K562 (cell line): ENCODE measurements at regions not wholly inside any gene's neighbourhood (a gene's known extent, or its start where the extent isn't known, plus 50 kb on each side); places are given as distances from the start of the nearest gene placed in this dataset.

Experiments
- ATAC-seq: fragments of 200-7000 bp; cut with Tn5 transposase; 3 replicates; pipeline ENCODE4 v1.9.1; 2020; ENCODE audit warnings: moderate library complexity
- BruUV-seq: library from RNA; stranded (reverse); fragments of 400-500 nt; replicated peaks from 2 replicates; lab custom pipeline; 2021; lab: Mats Ljungman, UMichigan
- CTCF ChIA-PET: fragments of 300-600 bp; formaldehyde crosslinking; extraction: SDS; loops from one replicate; lab custom pipeline; 2021; ENCODE audit warnings: low intra/inter-chr PET ratio; lab: Yijun Ruan, JAX
- POLR2A ChIA-PET: fragments of 300-600, 350-650 bp; sonication (Branson Sonifier 250); formaldehyde crosslinking; extraction: SDS; loops from one replicate; lab custom pipeline; 2021; ENCODE audit warnings: antibody characterized with exemption, inconsistent platforms; lab: Yijun Ruan, JAX
- DNase-seq, 4 experiments: peaks; one replicate each; pipeline versions ENCODE4 v3.0.0 to v3.0.0-alpha.2; 2011 to 2018; ENCODE audit warnings: low spot score in 3 of 4, mixed read lengths in 3 of 4; ENCODE audit errors: extremely low read depth in 1 of 4
- FAIRE-seq: peaks from 2 replicates; lab custom pipeline; 2011; peaks lifted over from hg19 to GRCh38; lab: Jason Lieb, UNC
- H2AFZ ChIP-seq: 2 replicates; pipeline ENCODE4 v1.6.0; 2011; ENCODE audit warnings: low read depth, low read length, control low read depth, inconsistent platforms
- H3K27ac ChIP-seq: fragments of 200-600 bp; 3 replicates; pipeline ENCODE4 v1.8.0; 2011; ENCODE audit warnings: low read depth, mild to moderate bottlenecking, control low read depth, inconsistent platforms, low read length, moderate library complexity, mixed read lengths; ENCODE audit errors: extremely low read depth
- H3K27me3 ChIP-seq, 2 experiments: fragments of 300-600 bp in 1 of 2; 2 replicates in 1 of 2; 3 replicates in 1 of 2; pipeline versions ENCODE4 v1.6.0 to v1.8.0; 2011; ENCODE audit warnings: inconsistent platforms in 2 of 2, low read length in 2 of 2, mild to moderate bottlenecking in 1 of 2, mixed read lengths in 1 of 2, moderate library complexity in 1 of 2; ENCODE audit not compliant: control insufficient read depth in 2 of 2, insufficient read depth in 2 of 2
- H3K36me3 ChIP-seq: fragments of 300-600 bp; 3 replicates; pipeline ENCODE4 v1.8.0; 2011; ENCODE audit warnings: mild to moderate bottlenecking, low read length, inconsistent platforms; ENCODE audit not compliant: control insufficient read depth, insufficient read depth
- H3K4me1 ChIP-seq, 2 experiments: fragments of 200-600 bp in 1 of 2; replicated peaks in 1 of 2; 2 replicates in 1 of 2; 3 replicates in 1 of 2; pipeline versions ENCODE4 v1.5.1 to v1.8.0; 2011; ENCODE audit warnings: inconsistent platforms in 2 of 2, low read length in 2 of 2, mild to moderate bottlenecking in 1 of 2, mixed read lengths in 1 of 2, moderate library complexity in 1 of 2; ENCODE audit not compliant: control insufficient read depth in 2 of 2, insufficient read depth in 2 of 2
- H3K4me2 ChIP-seq: 2 replicates; pipeline ENCODE4 v1.6.1; 2011; ENCODE audit warnings: low read length, control low read depth, inconsistent platforms, mixed read lengths; ENCODE audit not compliant: insufficient read depth
- H3K4me3 ChIP-seq: fragments of 200-600 bp; sonication (generic), shearing (Covaris generic); 2 replicates; pipeline ENCODE4 v1.5.1; 2016; ENCODE audit warnings: control low read depth, inconsistent platforms
- H3K79me2 ChIP-seq: fragments of 200-600 bp; 3 replicates; pipeline ENCODE4 v1.8.0; 2011; ENCODE audit warnings: low read length, inconsistent platforms; ENCODE audit not compliant: control insufficient read depth, insufficient read depth
- H3K9ac ChIP-seq, 2 experiments: 2 replicates each; pipeline versions ENCODE4 v1.6.0 to v1.6.1; 2011; ENCODE audit warnings: low read depth in 2 of 2, low read length in 2 of 2, control low read depth in 1 of 2, inconsistent platforms in 1 of 2, mild to moderate bottlenecking in 1 of 2, mixed read lengths in 1 of 2; ENCODE audit not compliant: insufficient read depth in 1 of 2
- H3K9me1 ChIP-seq: one replicate; pipeline ENCODE4 v1.6.0; 2011; ENCODE audit warnings: inconsistent platforms, mild to moderate bottlenecking, low read length, moderate library complexity; ENCODE audit not compliant: control insufficient read depth, insufficient read depth
- H3K9me3 ChIP-seq: replicated peaks from 2 replicates; pipeline ENCODE4 v1.5.1; 2011; ENCODE audit warnings: low read depth, low read length, inconsistent platforms; ENCODE audit not compliant: control insufficient read depth, insufficient read depth
- H4K20me1 ChIP-seq: replicated peaks from 2 replicates; pipeline ENCODE4 v1.6.1; 2011; ENCODE audit warnings: low read length, inconsistent platforms, mixed read lengths; ENCODE audit not compliant: control insufficient read depth, insufficient read depth
- BCOR ChIP-seq: fragments of 450-650 bp; IDR thresholded peaks from 2 replicates; pipeline ENCODE4 v1.6.1; 2016
- DMBX1 ChIP-seq: fragments of 250-450 bp; sonication (Bioruptor Pico); IDR thresholded peaks from 2 replicates; pipeline ENCODE4 v1.8.0; 2022; ENCODE audit warnings: inconsistent platforms, mild to moderate bottlenecking, moderate library complexity, borderline replicate concordance
- FOXK2 ChIP-seq, 2 experiments: fragments of 450-650 bp; IDR thresholded peaks in 1 of 2; conservative IDR thresholded peaks in 1 of 2; 2 replicates each; pipeline ENCODE4 v1.6.1; 2016; ENCODE audit warnings: low read depth in 2 of 2, mild to moderate bottlenecking in 1 of 2
- GATAD2B ChIP-seq: fragments of 450-650 bp; IDR thresholded peaks from 2 replicates; pipeline ENCODE4 v1.6.1; 2017; ENCODE audit warnings: mild to moderate bottlenecking, borderline replicate concordance
- GTF2F1 ChIP-seq: IDR thresholded peaks from 2 replicates; pipeline ENCODE4 v1.6.1; 2011; ENCODE audit warnings: low read depth, low read length, improper control_type of control experiment
- MCM5 ChIP-seq: fragments of 450-650 bp; IDR thresholded peaks from 2 replicates; pipeline ENCODE4 v1.6.1; 2016; ENCODE audit warnings: low read depth
- POLR2H ChIP-seq: IDR thresholded peaks from 2 replicates; pipeline ENCODE4 v1.6.1; 2016; ENCODE audit warnings: missing genetic modification characterization, low read depth, mild to moderate bottlenecking, control low read depth, missing compliant biosample characterization, moderate library complexity
- RAD51 ChIP-seq: fragments of 450-650 bp; IDR thresholded peaks from 2 replicates; pipeline ENCODE4 v1.7.1; 2016; ENCODE audit warnings: low read depth, mild to moderate bottlenecking, borderline replicate concordance
- RBM17 ChIP-seq: fragments of 200-400 bp; formaldehyde crosslinking; IDR thresholded peaks from 2 replicates; pipeline ENCODE4 v1.6.1; 2017; ENCODE audit warnings: low read depth, mild to moderate bottlenecking, low read length, borderline replicate concordance
- TCFL5 ChIP-seq: fragments of 250-450 bp; sonication (Bioruptor Pico); conservative IDR thresholded peaks from 2 replicates; pipeline ENCODE4 v1.6.1; 2021; ENCODE audit warnings: mild to moderate bottlenecking, moderate library complexity, matching md5 sums
- ZNF79 ChIP-seq: fragments of 250-450 bp; sonication (Bioruptor Pico); IDR thresholded peaks from 2 replicates; pipeline ENCODE4 v1.4.0; 2020; ENCODE audit warnings: low read depth, mild to moderate bottlenecking, moderate library complexity
- WGBS: fragments of 100-300 bp; shearing (Covaris generic); methylation state at CpG from one replicate; pipeline ENCODE4 v1.1.6; 2016; ENCODE audit warnings: low coverage, mixed read lengths; ENCODE audit not compliant: insufficient coverage; ENCODE audit errors: missing lambda C conversion rate; 5-methylcytosine and 5-hydroxymethylcytosine counted together
- in situ Hi-C: fragments of 300-500 bp; cut with MboI; formaldehyde crosslinking; loops from 4 replicates; pipeline ENCODE4 v1.15.0; 2018; ENCODE audit warnings: inconsistent platforms, mixed read lengths
- intact Hi-C: fragments of 100-400 bp; cut with micrococcal nuclease; formaldehyde crosslinking; loops from 2 replicates; pipeline ENCODE4 v1.14.2; 2022
- TF ChIP-seq, protein P1 (sequence below): fragments of 200-800 bp; sonication (Bioruptor generic); IDR thresholded peaks from 2 replicates; pipeline ENCODE4 v1.6.1; 2017; ENCODE audit warnings: missing genetic modification characterization, missing compliant biosample characterization
- TF ChIP-seq, protein P2 (sequence below): fragments of 450-650 bp; formaldehyde crosslinking; IDR thresholded peaks from 2 replicates; pipeline ENCODE4 v1.4.0; 2020; ENCODE audit warnings: mild to moderate bottlenecking
- TF ChIP-seq, protein P3 (sequence below): fragments of 450-650 bp; formaldehyde crosslinking; IDR thresholded peaks from 2 replicates; pipeline ENCODE4 v1.4.0; 2020; ENCODE audit warnings: mild to moderate bottlenecking, mixed read lengths

DNA sequence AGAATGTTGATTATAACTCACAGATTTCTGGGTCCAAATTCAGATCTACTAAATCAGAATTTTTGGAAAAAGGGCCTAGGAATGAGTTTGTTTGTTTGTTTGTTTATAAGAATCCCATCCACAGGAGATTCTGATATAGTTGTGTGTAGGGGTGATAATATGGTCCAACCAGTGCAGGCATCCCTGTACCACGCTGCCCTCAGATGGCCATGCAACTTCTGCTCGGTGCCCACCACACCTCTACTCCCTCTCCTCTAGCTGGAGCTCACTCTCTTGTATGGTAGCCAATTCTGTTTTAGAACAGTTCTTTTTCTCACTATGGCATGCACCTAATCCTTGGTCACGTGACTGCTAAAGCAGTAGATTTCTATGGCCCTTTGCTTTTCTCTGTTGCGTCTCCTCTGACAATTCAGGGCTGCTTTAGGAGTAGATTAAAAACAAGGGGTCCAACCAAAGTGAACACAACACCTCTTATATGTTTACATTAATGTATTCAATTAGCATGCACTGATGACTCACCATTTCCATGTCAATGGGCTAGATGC, 103.3 kb upstream of the KCNA4 start:
- ATAC-seq (no peak), DNase-seq (no peak), FAIRE-seq (no peak)
- Histone ChIP-seq H3K4me2 (no peak overlapping the region), H3K4me1 (no peaks in the 10 kb centered on the region), H3K9me1 (no peaks in the 10 kb centered on the region), H3K9me3 (no peaks in the 10 kb centered on the region), H3K4me3 (no peak overlapping the region), H3K79me2 (no peaks in the 10 kb centered on the region), H2AFZ (no peak overlapping the region), H3K27me3 (no peaks in the 10 kb centered on the region), H3K9ac (no peak overlapping the region), H3K36me3 (no peaks in the 10 kb centered on the region), H3K27ac (no peak overlapping the region), H4K20me1 (no peaks in the 10 kb centered on the region)
- in situ Hi-C loops (no loop called here), intact Hi-C loops (no loop called here)
- no TSS peak for BruUV-seq
- ChIA-PET CTCF (no interaction called here), POLR2A (no interaction called here)
- 5% methylated on average over 3 of the region's 4 CpGs for whole genome bisulfite sequencing
- TF ChIP-seq FOXK2 (conservative IDR thresholded peaks at IDR 0.05 in 1 of 2, IDR thresholded peaks at IDR 0.05 in 1 of 2; ENCODE audit: low read depth in 2 of 2), result no peak
- TF ChIP-seq, protein P1, sequence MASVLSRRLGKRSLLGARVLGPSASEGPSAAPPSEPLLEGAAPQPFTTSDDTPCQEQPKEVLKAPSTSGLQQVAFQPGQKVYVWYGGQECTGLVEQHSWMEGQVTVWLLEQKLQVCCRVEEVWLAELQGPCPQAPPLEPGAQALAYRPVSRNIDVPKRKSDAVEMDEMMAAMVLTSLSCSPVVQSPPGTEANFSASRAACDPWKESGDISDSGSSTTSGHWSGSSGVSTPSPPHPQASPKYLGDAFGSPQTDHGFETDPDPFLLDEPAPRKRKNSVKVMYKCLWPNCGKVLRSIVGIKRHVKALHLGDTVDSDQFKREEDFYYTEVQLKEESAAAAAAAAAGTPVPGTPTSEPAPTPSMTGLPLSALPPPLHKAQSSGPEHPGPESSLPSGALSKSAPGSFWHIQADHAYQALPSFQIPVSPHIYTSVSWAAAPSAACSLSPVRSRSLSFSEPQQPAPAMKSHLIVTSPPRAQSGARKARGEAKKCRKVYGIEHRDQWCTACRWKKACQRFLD, result no peak
- TF ChIP-seq BCOR, result no peak
- no peak for TF ChIP-seq RBM17
- TF ChIP-seq, protein P2, sequence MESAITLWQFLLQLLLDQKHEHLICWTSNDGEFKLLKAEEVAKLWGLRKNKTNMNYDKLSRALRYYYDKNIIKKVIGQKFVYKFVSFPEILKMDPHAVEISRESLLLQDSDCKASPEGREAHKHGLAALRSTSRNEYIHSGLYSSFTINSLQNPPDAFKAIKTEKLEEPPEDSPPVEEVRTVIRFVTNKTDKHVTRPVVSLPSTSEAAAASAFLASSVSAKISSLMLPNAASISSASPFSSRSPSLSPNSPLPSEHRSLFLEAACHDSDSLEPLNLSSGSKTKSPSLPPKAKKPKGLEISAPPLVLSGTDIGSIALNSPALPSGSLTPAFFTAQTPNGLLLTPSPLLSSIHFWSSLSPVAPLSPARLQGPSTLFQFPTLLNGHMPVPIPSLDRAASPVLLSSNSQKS, result no peak
- no peak for TF ChIP-seq GTF2F1
- TF ChIP-seq RAD51, result 0 out of 2 replicates have a peak, but pooled peaks have one; percentile 14
- no peak for TF ChIP-seq GATAD2B
- TF ChIP-seq TCFL5 (CRISPR knock-in tag), result no peak
- TF ChIP-seq DMBX1 (CRISPR knock-in tag), result no peak
- TF ChIP-seq, protein P3, sequence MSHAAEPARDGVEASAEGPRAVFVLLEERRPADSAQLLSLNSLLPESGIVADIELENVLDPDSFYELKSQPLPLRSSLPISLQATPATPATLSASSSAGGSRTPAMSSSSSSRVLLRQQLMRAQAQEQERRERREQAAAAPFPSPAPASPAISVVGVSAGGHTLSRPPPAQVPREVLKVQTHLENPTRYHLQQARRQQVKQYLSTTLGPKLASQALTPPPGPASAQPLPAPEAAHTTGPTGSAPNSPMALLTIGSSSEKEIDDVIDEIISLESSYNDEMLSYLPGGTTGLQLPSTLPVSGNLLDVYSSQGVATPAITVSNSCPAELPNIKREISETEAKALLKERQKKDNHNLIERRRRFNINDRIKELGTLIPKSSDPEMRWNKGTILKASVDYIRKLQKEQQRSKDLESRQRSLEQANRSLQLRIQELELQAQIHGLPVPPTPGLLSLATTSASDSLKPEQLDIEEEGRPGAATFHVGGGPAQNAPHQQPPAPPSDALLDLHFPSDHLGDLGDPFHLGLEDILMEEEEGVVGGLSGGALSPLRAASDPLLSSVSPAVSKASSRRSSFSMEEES (CRISPR knock-in tag), result peak; percentile 82
- TF ChIP-seq POLR2H, result no peak
- TF ChIP-seq ZNF79, result no peak
- TF ChIP-seq MCM5, result no peak
